NCI-H2029 treated with DMSO at 0.1 percent for 48 hours (cell line): ENCODE measurements at regions not wholly inside any gene's neighbourhood (a gene's known extent, or its start where the extent isn't known, plus 50 kb on each side); places are given as distances from the start of the nearest gene placed in this dataset.
A peak's percentile ranks its signal among the peaks of the same experiment; 100 is the strongest.

ENCODE experiments used
- DNase-seq: peaks from one replicate; lab custom pipeline; 2025; lab: John Stamatoyannopoulos, UW

DNA sequence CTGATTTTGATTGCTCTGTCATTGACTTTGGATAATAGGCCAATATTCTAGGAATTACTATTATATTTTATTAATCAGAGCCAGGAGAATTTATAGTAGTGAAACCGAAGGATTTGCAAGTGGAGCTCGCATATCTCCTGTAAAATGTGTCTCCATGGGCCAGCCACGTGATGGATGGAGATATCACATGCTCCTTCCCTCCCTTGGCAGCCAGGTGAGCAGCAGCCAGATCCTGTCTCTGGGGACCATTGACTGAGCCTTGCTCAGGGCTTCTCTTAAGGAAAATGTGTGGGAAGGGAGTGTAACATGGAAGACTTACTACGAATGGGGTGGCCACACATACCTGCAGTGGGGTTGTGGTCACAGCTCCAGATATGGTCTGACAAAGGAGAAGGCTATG, 144.7 kb upstream of the RGMA start:
- no peak for DNase-seq

DNA sequence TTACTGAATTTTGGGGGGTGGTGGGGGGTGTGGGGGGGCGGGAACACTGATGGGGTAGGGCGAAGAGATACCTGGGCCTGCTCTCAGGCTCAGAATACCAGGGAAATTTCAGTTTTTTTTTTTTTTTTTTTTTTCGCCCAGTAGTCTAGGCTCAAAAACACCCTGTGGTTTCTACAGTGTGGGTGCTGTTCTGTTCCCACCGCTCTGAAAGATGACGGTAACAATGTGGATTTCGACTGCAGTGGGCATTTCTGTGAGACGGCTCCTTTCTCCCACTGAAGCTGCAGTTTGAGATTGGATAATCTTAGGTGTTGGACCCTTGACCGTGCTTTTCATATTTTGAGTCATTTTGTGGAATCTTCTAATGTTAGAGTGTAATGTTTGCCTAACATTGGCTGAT, 143.8 kb upstream of the RGMA start:
- DNase-seq: no peak

GRCh38 chr15:93231994-93232393, 143.0 kb upstream of the RGMA start:
- DNase-seq: no peak

DNA sequence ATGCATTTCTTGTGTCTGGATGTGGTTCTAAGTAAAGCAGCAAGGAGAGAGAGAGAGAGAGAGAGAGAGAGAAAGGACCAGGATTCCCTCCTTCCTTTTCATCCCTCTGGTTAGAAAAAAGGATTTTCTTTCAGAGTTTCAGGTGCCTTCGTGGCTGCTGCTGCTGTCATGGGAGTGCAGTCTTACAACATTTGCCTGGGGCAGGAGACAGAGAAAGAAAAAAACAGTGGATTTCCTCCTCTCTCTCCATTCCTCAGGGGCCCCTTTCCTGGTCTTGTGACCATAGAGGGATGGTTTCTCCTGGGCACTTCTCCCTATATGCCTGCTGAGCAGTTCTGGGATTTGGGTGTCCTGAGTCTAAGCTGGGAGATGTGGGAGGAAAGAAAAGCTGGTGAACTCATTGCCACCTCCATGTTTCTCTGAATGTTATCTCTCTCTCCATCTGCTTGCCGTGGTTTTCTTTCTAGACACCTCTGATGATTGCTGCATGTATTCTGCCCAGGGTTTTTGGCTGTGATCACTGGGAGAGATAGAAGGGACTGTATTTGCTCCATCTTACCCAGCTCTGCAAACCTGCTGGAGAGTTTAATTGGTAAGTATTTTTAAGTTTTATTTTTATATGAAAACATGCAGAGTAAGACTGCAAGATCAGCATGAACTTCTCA, 142.4 kb upstream of the RGMA start:
- no peak for DNase-seq

DNA sequence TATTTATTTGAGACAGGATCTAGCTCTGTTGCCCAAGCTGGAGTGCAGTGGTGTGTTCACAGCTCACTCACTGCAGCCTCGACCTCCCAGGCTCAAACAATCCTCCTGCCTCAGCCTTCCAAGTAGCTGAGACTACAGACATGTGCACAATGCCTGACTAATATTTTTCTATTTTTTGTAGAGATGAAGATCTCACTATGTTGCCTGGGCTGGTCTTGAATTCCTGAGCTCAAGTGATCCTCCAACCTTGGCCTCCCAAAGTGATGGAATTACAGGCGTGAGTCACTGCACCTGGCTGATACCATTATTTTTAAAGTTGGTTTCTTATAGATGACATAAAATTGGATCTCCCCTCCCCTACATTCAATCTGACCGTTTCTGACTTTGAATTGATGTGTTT, 139.5 kb upstream of the RGMA start:
- DNase-seq: no peak

- DNase-seq: no peak
These were observed 134.8 kb upstream of the RGMA start for GRCh38 chr15:93223803-93224202.

GRCh38 chr15:93221759-93222158, 132.7 kb upstream of the RGMA start:
- no peak for DNase-seq

GRCh38 chr15:93219859-93220420, 130.9 kb upstream of the RGMA start:
- no peak for DNase-seq

- no peak for DNase-seq
These were observed 128.3 kb upstream of the RGMA start for GRCh38 chr15:93217343-93217742.

DNA sequence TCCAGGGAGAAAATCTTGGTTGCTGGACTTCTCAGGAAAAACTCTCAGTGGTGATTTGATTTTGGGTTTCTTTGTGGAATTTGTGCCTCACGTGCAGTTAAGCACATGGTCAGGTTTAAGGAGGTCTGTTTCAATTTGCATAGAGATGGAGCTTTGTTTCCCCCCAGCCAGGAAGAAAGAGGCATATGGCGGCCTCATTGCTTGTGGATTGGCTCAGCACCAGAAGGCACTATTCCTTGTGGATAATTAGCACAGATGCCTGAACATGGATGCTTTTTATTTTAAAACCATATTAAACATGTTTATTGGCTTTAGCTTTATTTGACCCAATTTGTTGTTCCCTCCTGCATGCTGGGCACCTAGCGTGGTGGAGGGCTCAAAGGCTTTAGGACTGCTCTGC, 125.1 kb upstream of the RGMA start:
- no peak for DNase-seq

GRCh38 chr15:93213281-93213680, 124.3 kb upstream of the RGMA start:
- DNase-seq: no peak

DNA sequence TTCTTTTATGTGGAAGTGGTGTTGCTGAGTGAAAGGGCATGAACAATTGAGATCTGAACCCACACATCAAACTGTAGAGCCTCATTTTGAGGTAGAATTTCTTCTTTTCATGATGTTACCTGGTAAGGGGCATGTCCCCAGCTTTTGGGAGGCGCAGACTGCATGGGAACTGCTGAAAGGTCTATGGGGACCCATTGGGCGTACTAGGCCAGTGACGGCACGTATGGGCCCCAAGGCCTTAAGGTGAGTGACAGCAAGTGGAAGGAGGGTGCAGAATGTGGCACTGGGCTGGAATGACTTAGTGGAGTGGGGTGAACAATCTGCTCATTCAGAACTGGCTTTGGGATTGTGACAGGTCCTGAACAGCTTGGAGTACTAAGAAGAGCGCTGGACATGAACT, 123.6 kb upstream of the RGMA start:
- no peak for DNase-seq

- DNase-seq: no peak
These were observed 122.0 kb upstream of the RGMA start for GRCh38 chr15:93210995-93211394.

DNA sequence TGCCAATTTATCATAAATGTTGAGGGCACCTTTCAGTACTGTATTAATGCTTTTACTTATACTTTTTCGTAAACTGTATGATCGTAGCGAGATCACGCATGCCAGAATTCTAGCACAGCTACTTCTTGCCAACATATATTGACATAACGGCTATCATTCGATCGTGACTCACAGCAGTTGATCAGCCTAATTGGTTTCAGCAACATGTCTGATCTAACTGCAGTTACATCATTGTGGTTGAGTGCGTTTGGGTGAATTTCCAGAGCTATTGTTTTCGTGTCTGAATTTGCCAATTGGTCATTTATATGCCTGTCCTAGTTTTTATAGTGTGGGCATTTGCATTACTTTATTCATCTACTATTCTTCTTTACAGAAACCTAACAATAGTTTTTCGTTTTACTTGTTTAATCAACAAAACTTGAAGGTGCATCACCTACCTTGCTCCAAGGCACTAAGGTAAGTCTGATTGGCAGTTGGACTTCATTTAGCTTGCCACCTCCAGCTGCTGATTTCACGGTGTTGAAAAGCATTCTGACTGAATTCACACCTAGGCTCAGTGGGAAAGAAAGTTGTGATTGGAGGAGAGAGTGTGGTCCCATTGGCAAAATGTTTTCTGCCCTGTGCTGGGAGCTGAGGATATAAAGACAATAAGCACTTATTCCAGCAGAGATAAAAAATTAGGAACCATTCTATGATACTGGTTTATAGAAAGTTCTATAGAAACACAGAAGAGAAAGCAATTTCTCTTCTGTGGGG, 120.9 kb upstream of the RGMA start:
- DNase-seq: no peak

DNA sequence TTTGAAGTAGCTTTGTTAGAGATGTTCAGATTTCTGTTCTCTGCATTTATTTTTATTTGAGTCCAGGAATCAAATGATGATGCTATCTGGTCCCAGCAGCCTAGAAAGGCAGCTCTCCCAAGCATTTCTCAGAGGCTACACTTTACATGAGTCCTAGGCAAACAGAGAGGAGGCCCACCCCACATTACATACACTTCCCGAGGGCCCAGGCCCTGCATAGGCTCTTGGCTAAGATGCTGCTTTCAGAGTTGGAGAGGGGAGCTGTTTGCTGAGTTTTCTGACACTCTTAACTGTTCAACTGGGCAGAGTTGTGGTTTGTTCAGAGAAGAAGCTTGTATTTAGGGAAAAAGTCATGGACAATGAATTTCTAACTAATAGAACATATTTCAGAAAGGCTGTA, 117.9 kb upstream of the RGMA start:
- no peak for DNase-seq

DNA sequence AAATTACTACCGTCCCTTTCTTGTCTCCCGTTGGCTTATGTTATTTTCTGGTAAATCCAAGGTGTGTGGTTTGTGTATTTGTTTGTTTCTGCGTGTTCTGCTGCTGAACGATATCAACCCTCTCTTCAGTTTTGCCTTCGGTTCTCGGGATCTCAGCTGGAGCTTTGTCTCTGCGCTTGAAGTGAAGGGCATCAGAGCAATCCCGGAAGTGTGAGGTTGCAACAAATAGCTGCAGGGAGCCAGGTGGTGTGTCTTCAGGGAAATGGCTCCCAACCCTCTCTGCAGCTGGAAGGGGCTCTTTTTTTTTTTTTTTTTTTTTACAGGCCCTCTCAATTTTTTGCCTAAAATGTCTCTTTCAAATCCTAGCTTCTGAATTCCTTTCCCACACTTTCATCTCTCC, 116.4 kb upstream of the RGMA start:
- no peak for DNase-seq

DNA sequence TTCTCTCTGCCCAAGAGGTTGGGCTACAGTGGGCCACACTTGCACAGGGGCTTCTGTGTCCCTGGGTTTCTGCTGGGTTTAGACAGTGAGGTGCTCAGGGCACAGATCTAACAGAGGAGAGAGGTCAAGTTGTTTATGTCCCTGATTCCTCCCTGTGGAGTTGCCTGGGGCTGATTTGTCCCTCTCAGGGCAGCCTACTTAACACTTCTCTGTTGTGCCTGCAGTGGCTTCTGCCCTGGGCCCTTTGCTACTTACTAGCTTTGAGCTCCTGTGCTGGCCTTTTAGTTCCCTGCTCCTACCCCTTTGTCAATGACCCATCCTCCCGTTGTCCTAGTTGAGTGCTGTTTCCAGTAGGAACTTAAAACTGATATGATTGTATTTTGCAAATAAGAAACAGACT, 114.0 kb upstream of the RGMA start:
- DNase-seq: no peak

GRCh38 chr15:93202405-93202804, 113.4 kb upstream of the RGMA start:
- DNase-seq: no peak

- DNase-seq: no peak
These were observed 112.9 kb upstream of the RGMA start for GRCh38 chr15:93201940-93202339.

- DNase-seq: no peak
These were observed 111.8 kb upstream of the RGMA start for GRCh38 chr15:93200837-93201226.

DNA sequence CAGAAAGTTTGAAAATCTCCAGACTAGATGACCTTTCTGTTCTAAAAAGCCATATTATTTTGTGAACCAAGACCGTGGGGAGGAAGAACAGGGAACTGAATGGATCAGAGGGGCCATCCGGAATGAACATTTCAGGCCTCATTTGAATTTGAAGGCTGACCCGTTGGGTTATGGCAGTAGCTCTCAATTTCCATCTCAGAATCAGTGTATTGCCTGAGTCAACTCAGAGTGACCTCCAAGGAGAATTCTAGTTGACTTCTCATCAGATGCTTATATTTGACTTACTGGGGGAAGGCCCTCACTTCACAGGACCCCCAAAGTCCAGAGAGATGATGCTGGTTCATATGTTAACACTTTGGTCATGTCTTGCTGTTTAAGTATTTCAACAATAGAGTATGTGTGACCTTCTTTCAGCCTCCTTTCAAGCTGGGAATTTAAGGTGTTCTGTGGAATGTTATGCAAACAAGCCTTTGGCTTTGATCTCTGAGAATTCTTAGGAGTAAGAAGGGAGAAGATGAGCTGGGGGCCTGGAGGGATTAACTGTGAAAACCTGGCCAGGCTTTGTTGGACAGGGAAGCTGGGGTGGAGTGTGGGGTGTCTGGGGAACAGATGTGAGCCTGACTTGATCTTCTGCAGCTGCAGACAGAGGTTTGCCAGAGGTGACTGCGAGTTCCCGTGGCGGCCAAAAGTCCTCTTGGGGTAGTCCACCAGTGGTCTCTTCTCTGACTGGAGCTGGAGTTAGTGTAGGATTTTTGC, 111.2 kb upstream of the RGMA start:
- DNase-seq: no peak

GRCh38 chr15:93196135-93196670, 107.2 kb upstream of the RGMA start:
- DNase-seq: peak; percentile 0

DNA sequence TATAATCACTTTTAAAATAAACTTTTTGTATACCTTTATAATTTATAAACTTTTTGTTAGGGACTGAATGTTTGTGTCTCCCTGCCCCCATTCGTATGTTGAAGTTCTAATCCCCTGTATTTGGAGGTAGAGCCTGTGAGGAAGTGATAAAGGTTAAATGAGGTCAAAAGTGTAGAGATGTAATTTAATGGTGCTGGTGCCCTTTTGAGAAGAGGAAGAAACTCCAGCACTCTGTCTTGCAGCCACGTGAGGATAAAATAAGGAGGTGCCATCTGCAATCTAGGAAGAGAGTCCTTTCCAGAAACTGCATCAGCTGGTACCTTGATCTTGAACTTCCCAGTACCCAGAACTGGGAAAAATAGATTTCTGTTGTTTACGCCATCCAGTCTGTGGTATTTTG, 106.1 kb upstream of the RGMA start:
- DNase-seq: no peak
